ENCODE measurements at regions not wholly inside any gene's neighbourhood (a gene's known extent, or its start where the extent isn't known, plus 50 kb on each side); places are given as distances from the start of the nearest gene placed in this dataset.

DNA sequence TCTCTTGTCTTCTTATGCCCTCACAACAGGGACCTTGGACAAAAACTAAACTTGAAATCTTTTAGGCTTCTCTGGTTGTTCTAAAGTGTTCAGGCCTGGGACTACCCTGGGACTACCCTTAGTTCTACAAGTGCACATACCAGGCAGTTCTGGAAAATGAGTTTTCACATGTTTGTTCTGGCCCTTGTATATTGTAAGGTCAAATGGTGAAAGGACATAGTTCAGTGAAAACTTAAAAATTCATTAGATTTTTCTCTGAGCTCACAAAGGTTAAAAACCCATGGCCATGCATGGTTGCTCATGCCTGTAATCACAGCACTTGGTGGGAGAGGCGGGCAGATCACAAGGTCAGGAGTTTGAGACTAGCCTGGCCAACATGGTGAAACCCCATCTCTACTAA, 875.5 kb upstream of the FAM98A start:
- no peak for DNase-seq (ENCODE audit: low read depth, low spot score)
- H3K4me3 ChIP-seq (ENCODE audit: low read depth, low read length): no peak overlapping the region
- ChIA-PET POLR2A (no interaction called here), CTCF (no interaction called here)
- TF ChIP-seq, protein P1, sequence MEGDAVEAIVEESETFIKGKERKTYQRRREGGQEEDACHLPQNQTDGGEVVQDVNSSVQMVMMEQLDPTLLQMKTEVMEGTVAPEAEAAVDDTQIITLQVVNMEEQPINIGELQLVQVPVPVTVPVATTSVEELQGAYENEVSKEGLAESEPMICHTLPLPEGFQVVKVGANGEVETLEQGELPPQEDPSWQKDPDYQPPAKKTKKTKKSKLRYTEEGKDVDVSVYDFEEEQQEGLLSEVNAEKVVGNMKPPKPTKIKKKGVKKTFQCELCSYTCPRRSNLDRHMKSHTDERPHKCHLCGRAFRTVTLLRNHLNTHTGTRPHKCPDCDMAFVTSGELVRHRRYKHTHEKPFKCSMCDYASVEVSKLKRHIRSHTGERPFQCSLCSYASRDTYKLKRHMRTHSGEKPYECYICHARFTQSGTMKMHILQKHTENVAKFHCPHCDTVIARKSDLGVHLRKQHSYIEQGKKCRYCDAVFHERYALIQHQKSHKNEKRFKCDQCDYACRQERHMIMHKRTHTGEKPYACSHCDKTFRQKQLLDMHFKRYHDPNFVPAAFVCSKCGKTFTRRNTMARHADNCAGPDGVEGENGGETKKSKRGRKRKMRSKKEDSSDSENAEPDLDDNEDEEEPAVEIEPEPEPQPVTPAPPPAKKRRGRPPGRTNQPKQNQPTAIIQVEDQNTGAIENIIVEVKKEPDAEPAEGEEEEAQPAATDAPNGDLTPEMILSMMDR (IDR thresholded peaks at IDR 0.05; ENCODE audit: insufficient read depth, low read length, missing control alignments): no peak

DNA sequence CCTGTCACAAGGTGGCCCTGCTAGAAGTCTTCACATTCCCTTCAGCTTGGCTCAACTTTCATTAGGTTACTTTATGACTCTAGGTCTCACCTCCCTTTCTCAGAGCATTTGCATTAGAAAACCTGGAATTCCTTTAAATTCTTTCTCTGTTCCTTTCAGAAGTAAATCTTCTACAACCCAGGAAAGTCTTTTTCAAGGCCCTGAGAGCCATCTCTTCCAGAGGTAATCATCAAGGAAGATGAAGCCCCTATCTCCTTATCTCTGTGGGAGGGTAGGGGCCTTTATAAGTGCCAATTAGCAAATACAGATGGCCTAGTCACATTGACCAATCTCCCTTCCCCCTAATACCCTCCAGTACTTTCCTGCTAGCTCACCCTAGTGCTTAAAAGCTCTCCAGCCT, 848.0 kb upstream of the FAM98A start:
- no peak for DNase-seq (ENCODE audit: low read depth, low spot score)
- TF ChIP-seq, protein P1 (IDR thresholded peaks at IDR 0.05; ENCODE audit: insufficient read depth, low read length, missing control alignments): no peak
- ChIA-PET POLR2A (no interaction called here), CTCF (no interaction called here)
- H3K4me3 ChIP-seq (ENCODE audit: low read depth, low read length): no peak overlapping the region

DNA sequence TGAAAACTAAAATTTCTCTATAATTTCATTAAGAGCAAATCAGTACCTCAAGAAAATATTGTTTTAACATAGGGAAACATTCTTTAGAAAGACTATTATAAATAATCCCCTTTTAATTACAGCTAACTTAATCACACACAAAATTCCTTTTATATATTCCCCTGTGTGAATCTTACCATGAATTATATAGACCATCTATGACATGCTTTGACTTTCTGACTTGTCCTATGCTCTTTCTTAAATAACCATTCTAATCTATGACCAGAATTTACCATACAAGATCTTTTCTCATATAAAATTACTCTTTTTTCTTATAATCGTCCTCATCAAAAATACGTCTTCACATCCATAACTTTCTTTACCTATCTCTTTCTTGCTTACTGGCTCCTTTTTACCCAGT, 824.2 kb upstream of the FAM98A start:
- CTCF ChIA-PET: no interaction called here
- POLR2A ChIA-PET: no interaction called here
- no peak for DNase-seq (ENCODE audit: low read depth, low spot score)
- H3K4me3 ChIP-seq (ENCODE audit: low read depth, low read length): no peak overlapping the region
- TF ChIP-seq, protein P1 (IDR thresholded peaks at IDR 0.05; ENCODE audit: insufficient read depth, low read length, missing control alignments): no peak

DNA sequence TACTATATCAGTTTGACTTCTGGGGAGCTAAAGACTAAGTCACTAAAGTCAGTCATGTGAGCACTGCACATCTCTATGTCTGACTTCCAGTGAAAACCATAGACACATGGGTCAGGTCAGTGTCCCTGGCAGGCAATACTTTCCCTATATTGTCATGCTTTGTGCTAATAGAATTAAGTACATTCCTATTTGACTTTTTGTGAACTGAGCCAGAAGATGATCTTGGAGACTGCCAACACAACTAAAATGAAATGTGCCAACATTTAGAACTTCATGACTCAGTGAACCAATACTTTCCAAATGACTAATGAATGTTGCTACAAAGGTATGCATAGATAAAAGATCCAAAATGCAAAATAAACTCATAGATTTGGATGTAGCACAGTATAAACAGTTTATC, 820.8 kb upstream of the FAM98A start:
- TF ChIP-seq, protein P1 (IDR thresholded peaks at IDR 0.05; ENCODE audit: insufficient read depth, low read length, missing control alignments): no peak
- POLR2A ChIA-PET: no interaction called here
- no peak for DNase-seq (ENCODE audit: low read depth, low spot score)
- CTCF ChIA-PET: no interaction called here
- H3K4me3 ChIP-seq (ENCODE audit: low read depth, low read length): no peak overlapping the region

DNA sequence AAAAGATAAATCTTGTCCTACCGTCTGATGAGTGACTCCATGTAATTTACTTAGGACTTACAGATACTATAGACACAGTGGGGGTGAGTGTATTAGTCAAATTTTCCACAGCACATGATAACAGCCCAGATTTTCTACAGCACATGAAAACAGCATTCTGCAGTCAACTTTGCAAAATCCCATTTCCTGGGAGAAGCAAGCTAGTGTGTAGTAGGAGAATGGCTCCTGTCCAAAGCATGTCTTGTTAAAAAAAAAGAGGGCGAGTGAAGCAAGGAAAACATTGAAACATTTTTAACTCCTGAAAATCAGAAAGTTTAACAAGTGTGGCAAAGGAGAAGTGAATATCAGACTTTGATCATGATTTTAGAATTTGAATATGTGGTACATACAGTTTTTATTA, 817.8 kb upstream of the FAM98A start:
- DNase-seq (ENCODE audit: low read depth, low spot score): no peak
- POLR2A ChIA-PET: no interaction called here
- TF ChIP-seq, protein P1 (IDR thresholded peaks at IDR 0.05; ENCODE audit: insufficient read depth, low read length, missing control alignments): no peak
- no peak overlapping the region for H3K4me3 ChIP-seq (ENCODE audit: low read depth, low read length)
- CTCF ChIA-PET: no interaction called here

DNA sequence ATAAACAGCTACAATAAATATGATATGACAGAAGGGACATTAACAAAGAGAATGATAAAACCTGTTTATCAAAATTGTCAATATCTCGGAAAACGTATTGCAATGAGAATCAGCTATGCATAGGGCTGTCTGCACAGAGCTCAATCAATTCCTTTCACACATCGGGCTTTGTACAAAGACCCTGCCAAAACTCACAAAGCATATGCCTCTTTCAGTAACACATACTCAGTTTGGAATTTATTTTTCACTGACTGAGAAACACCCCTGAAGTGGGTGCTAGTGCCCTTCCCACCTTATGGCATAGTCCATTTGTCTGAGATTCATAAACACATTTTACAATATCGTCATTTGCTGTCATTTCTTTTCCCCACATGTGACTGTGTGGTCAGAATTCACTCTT, 815.8 kb upstream of the FAM98A start:
- ChIA-PET POLR2A (no interaction called here), CTCF (no interaction called here)
- TF ChIP-seq, protein P1 (IDR thresholded peaks at IDR 0.05; ENCODE audit: insufficient read depth, low read length, missing control alignments): no peak

More for the DNA sequence above, 815.8 kb upstream of the FAM98A start:
- no peak for DNase-seq (ENCODE audit: low read depth, low spot score)
- H3K4me3 ChIP-seq (ENCODE audit: low read depth, low read length): no peak overlapping the region

Measured in AG04449 (cell line).